ENCODE measurements at regions not wholly inside any gene's neighbourhood (a gene's known extent, or its start where the extent isn't known, plus 50 kb on each side); places are given as distances from the start of the nearest gene placed in this dataset.

DNA sequence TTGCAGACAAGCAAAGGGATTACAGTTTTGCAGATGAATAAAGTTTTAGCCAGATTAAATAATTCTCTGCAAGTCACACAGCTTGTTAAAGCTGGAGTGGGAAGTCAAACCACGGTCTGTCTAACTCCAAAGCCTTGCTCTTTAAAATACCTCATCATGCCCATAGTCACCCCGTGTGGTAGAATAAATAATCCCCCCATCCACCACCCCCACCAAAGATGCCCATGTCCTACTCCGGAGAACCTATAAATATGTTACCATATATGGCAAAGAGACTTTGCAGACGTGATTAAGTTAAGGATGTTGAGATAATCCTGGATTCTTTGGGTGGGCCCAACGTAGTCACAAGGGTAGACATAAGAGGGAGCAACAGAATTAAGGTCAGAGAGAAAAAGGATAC is 118.7 kb downstream of the BEND2 start:
- TF ChIP-seq EZH2phosphoT487 (IDR thresholded peaks at IDR 0.05; ENCODE audit: borderline replicate concordance), result no peak
- TF ChIP-seq CTCF (conservative IDR thresholded peaks at IDR 0.05; ENCODE audit: low read length), result no peak
- no peaks in the 10 kb centered on the region for H4K20me1 ChIP-seq (ENCODE audit: insufficient read depth, low read length, poor library complexity, severe bottlenecking)
- no peaks in the 10 kb centered on the region for H3K9me3 ChIP-seq (ENCODE audit: insufficient read depth, low read depth, low read length)
- H3K27me3 ChIP-seq (ENCODE audit: insufficient read depth, low read length, poor library complexity, severe bottlenecking), result no peaks in the 10 kb centered on the region
- H2AFZ ChIP-seq (ENCODE audit: low read length), result no peak overlapping the region
- H3K79me2 ChIP-seq (ENCODE audit: insufficient read depth, low read length), result no peaks in the 10 kb centered on the region
- H3K36me3 ChIP-seq (ENCODE audit: insufficient read depth, low read length), result no peaks in the 10 kb centered on the region
- H3K4me3 ChIP-seq (ENCODE audit: low read length, poor library complexity, severe bottlenecking), result no peak overlapping the region
- no peaks in the 10 kb centered on the region for H3F3A ChIP-seq (ENCODE audit: low read depth)
- H3K4me2 ChIP-seq (ENCODE audit: low read depth, low read length, poor library complexity, severe bottlenecking), result no peak overlapping the region
- H3K9me2 ChIP-seq (replicated peaks; ENCODE audit: low read depth, low read length), result no peaks in the 10 kb centered on the region
- no peaks in the 10 kb centered on the region for H3K4me1 ChIP-seq (ENCODE audit: insufficient read depth, low read length, poor library complexity, severe bottlenecking)
- H3K9ac ChIP-seq (ENCODE audit: low read depth, low read length, poor library complexity, severe bottlenecking), result no peak overlapping the region

DNA sequence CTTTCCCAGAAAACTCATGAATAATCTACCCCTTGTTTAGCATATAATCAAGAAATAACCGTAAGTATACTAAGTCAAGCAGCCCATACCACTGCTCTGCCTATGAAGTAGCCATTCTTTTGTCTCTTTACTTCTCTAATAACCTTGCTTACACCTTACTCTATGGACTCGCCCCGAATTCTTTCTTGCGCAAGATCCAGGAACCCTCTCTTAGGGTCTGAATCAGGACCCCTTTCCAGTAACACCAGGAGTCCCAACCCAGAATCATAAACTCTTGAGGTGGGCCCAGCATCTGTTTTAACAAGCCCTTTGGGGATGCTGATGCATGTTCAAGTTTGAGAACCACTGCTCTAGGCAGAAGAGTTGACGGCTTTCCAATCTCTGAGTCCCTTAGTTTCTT is 119.6 kb downstream of the BEND2 start:
- Histone ChIP-seq H3K79me2 (ENCODE audit: insufficient read depth, low read length) (no peaks in the 10 kb centered on the region), H3K27me3 (ENCODE audit: insufficient read depth, low read length, poor library complexity, severe bottlenecking) (no peaks in the 10 kb centered on the region), H3K4me1 (ENCODE audit: insufficient read depth, low read length, poor library complexity, severe bottlenecking) (no peaks in the 10 kb centered on the region), H4K20me1 (ENCODE audit: insufficient read depth, low read length, poor library complexity, severe bottlenecking) (no peaks in the 10 kb centered on the region), H3K4me2 (ENCODE audit: low read depth, low read length, poor library complexity, severe bottlenecking) (no peak overlapping the region), H2AFZ (ENCODE audit: low read length) (no peak overlapping the region), H3K9me3 (ENCODE audit: insufficient read depth, low read depth, low read length) (no peaks in the 10 kb centered on the region), H3K9me2 (replicated peaks; ENCODE audit: low read depth, low read length) (no peaks in the 10 kb centered on the region), H3K36me3 (ENCODE audit: insufficient read depth, low read length) (no peaks in the 10 kb centered on the region), H3F3A (ENCODE audit: low read depth) (no peaks in the 10 kb centered on the region), H3K9ac (ENCODE audit: low read depth, low read length, poor library complexity, severe bottlenecking) (no peak overlapping the region), H3K4me3 (ENCODE audit: low read length, poor library complexity, severe bottlenecking) (no peak overlapping the region)
- TF ChIP-seq EZH2phosphoT487 (IDR thresholded peaks at IDR 0.05; ENCODE audit: borderline replicate concordance) (no peak), CTCF (conservative IDR thresholded peaks at IDR 0.05; ENCODE audit: low read length) (no peak)

DNA sequence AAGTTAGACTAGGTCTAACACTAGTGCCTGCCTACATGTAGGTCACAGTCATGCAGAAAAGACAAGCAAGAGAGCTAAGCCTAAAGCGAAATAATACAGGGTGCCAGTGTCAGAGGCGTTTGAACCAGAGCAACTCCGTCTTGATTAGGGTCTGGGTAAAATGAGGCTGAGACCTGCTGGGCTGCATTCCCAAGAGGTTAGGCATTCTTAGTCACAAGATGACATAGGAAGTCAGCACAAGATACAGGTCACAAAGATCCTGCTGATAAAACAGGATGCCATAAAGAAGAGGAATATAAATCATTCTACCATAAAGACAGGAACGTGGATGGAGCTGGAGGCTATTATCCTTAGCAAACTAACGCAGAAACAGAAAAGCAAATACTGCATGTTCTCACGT is 120.9 kb downstream of the BEND2 start:
- H2AFZ ChIP-seq (ENCODE audit: low read length), result no peak overlapping the region

More for the DNA sequence above, 120.9 kb downstream of the BEND2 start:
- Histone ChIP-seq H3K27me3 (ENCODE audit: insufficient read depth, low read length, poor library complexity, severe bottlenecking) (no peaks in the 10 kb centered on the region), H4K20me1 (ENCODE audit: insufficient read depth, low read length, poor library complexity, severe bottlenecking) (no peaks in the 10 kb centered on the region), H3K4me3 (ENCODE audit: low read length, poor library complexity, severe bottlenecking) (no peak overlapping the region), H3F3A (ENCODE audit: low read depth) (no peaks in the 10 kb centered on the region), H3K9me2 (replicated peaks; ENCODE audit: low read depth, low read length) (no peaks in the 10 kb centered on the region), H3K9me3 (ENCODE audit: insufficient read depth, low read depth, low read length) (no peaks in the 10 kb centered on the region), H3K79me2 (ENCODE audit: insufficient read depth, low read length) (no peaks in the 10 kb centered on the region), H3K36me3 (ENCODE audit: insufficient read depth, low read length) (no peaks in the 10 kb centered on the region), H3K9ac (ENCODE audit: low read depth, low read length, poor library complexity, severe bottlenecking) (no peak overlapping the region), H3K4me2 (ENCODE audit: low read depth, low read length, poor library complexity, severe bottlenecking) (no peak overlapping the region), H3K4me1 (ENCODE audit: insufficient read depth, low read length, poor library complexity, severe bottlenecking) (no peaks in the 10 kb centered on the region)
- no peak for TF ChIP-seq CTCF (conservative IDR thresholded peaks at IDR 0.05; ENCODE audit: low read length)
- TF ChIP-seq EZH2phosphoT487 (IDR thresholded peaks at IDR 0.05; ENCODE audit: borderline replicate concordance), result no peak

All from Loucy (cell line).